SK-N-DZ (cell line): ENCODE measurements at regions not wholly inside any gene's neighbourhood (a gene's known extent, or its start where the extent isn't known, plus 50 kb on each side); places are given as distances from the start of the nearest gene placed in this dataset.
A peak's percentile ranks its signal among the peaks of the same experiment; 100 is the strongest.
"Not testable (repeated sequence)": the region's sequence is repeated elsewhere in the genome, so short reads cannot be mapped to it uniquely, and the experiment has no call there.

Source experiments
- DNase-seq: peaks from one replicate; pipeline ENCODE4 v3.0.0-alpha.2; 2015; ENCODE audit warnings: low spot score

GRCh38 chr4:83780053-83780733 lies 244.3 kb downstream of the GPAT3 start:
- DNase-seq = no peak

GRCh38 chr4:83779103-83780052 lies 243.5 kb downstream of the GPAT3 start:
- no peak for DNase-seq

GRCh38 chr4:83772685-83773084 lies 236.8 kb downstream of the GPAT3 start:
- peak; percentile 45 for DNase-seq

GRCh38 chr4:83771113-83771705 lies 235.3 kb downstream of the GPAT3 start:
- peak; percentile 18 for DNase-seq

- no peak for DNase-seq
These were observed 232.2 kb downstream of the GPAT3 start for GRCh38 chr4:83768146-83768545.

DNA sequence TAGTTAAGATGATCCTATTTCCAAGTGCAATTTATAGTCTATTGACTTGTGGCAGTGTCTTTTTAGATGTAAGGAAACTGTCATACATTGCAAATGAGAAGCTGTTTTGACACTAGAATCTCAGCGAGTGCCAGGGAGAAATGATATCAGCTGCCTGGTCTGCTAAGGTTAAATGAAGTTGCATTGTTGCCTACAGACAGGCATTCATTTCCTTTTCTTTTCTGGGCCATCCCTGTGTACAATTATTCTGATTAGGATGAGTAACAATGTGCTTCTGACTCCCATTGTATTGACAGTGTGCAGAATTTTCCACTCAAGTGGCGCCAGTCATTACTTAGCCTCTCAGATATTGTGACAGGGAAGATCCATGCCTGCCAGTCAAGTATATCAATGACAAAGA lies 231.2 kb downstream of the GPAT3 start:
- no peak for DNase-seq

DNA sequence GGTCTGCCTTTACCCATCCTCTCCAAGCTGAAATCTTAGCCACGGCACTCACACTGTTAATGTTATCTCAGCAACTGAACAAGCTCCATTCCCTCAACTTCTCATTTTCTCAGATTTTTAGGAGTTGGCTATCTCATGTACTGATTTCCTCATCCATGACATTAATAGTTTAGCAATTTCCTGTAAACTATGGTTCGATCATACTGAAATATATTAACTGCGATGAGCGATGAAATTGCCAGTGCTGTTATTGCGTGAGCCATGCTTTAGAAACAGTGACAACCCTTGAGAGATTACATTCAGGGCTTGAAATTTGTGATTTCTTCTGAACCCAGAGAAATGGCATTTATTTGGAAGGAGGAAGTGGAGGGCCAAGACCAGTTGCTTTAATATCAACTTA lies 223.7 kb downstream of the GPAT3 start:
- DNase-seq = no peak

GRCh38 chr4:83758285-83758684 lies 222.4 kb downstream of the GPAT3 start:
- DNase-seq = no peak

DNA sequence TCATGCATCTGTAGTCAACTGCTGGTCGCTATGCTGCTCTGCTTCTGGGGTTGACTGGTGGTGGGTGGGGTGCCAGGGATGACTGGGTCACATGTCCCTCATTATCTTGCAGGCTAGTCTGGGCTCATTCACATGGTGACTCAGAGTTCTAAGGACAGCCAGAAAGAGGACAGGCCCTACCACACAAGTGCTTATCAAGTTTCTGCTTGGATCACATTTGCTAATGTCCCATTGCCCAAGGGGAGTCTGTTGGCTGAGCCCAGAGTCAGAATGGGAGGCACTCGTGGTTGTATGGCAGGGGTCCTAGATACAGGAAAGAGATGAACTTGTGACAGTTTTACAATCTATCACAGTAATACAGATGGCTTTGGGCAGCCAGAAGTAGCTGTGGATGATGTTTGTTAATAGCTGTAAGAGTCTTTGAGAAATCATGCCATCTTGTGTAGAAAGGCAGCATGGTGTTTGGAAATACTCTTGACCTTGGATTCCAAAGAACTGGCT lies 221.3 kb downstream of the GPAT3 start:
- no peak for DNase-seq

- DNase-seq = no peak
These were observed 217.4 kb downstream of the GPAT3 start for GRCh38 chr4:83753260-83753659.

GRCh38 chr4:83751336-83751949 lies 215.5 kb downstream of the GPAT3 start:
- DNase-seq = no peak

DNA sequence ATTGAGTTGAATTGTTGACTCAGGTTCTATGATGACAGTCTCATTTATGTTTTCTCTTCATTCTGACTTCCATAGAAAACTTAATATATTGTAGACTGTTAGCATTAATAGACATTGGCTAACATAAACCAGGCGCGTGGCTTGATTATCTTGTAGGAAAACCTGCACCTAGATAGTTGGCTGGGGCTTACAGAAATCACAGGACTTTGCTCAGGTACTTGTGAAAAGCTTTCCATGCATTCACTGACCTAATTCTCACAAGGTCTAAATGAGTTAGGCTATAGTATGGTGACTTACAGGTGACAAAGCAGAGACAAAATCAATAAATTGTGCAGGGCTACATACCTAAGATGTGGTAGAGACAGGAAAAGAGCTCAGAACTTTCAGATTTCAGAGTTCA lies 212.8 kb downstream of the GPAT3 start:
- no peak for DNase-seq

DNA sequence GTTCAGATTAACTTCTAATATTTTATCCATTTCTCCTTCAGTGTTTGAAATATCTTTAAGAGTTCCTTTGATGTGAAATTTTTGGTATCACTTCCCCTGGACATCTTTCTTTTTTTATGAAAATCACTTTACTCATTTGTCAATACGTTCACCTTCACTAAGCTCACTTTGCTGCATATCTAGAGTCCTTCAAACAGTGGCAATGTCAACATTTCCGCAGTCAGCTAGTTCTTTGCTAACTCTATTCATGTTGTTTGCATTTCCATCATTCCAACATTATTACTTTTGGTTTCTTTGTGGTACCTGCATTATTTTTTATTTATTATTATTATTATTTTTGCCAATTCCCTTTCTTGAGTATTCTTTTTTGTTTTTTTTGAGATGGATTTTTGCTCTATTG lies 203.0 kb downstream of the GPAT3 start:
- DNase-seq = no peak

DNA sequence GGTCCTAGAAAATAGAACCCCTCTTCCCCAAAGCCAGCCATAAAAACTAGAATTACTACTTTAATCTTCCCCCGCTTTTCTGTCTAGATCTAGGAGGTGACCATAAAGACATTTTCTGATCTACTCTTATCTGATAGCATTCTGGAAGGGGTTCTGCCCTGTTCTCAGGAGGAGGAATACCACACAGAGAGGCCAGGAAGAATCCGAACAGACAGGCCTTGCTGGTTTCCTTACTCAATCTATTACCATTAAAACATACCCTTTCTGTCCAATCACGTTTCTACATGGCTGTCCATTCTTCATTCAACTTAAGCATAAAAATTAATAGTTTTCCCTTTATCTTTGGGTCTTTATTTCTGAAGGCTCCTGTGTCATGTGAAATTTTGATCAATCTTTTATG lies 198.7 kb downstream of the GPAT3 start:
- no peak for DNase-seq

DNA sequence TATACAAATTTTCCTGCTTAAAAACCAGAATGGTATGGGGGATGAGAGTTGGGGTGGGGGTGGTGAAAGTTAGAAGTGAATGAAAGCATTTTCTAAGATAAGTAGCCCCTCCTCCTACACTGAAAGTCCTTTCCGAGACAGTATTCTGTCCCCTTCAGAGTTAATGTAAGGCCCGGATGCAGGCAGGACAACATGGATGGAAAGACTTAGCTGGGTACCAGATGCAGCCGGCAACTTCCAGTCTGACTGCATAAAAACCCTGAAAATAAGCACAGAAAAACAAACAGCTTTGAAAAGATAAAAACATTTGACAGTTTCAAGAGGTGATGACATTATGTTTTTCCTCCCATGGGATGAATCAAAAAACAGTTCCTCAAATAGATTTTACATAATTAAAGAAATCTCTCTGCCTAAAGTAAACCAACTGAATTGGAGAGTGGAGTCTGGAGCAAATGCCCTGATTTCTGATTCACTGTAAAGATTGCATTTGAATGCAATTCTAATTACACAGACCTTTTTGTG lies 196.3 kb downstream of the GPAT3 start:
- no peak for DNase-seq

DNA sequence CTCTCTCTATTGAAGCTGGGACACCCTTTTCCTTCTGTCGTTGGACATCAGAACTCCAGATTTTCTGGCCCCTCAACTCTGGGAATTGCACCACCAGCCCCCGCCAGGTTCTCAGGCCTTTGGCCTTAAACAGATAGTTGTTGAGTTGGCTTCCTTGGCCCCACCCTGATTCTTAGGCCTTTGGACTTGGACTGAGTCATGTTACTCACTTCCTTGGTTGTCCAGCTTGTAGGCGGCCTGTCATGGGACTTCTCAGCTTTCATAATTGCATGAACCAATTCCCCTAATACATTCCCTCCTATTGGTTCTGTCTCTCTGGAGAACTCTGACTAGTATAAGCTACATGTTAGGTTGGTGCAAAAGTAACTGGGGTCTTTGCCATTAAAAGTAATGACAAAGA lies 195.7 kb downstream of the GPAT3 start:
- no peak for DNase-seq

DNA sequence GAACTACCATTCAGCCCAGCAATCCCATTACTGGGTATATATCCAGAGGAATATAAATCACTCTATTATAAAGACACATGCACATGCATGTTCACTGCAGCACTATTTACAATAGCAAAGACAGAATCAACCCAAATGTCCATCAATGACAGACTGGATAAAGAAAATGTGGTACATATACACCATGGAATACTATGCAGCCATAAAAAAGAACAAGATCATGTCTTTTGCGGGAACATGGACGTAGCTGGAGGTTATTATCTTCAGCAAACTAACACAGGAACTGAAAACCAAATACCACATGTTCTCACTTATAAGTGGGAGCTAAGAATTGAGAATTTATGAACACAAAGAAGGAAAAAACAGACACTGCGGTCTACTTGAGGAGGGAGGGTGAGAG lies 195.1 kb downstream of the GPAT3 start:
- not testable (repeated sequence) for DNase-seq

DNA sequence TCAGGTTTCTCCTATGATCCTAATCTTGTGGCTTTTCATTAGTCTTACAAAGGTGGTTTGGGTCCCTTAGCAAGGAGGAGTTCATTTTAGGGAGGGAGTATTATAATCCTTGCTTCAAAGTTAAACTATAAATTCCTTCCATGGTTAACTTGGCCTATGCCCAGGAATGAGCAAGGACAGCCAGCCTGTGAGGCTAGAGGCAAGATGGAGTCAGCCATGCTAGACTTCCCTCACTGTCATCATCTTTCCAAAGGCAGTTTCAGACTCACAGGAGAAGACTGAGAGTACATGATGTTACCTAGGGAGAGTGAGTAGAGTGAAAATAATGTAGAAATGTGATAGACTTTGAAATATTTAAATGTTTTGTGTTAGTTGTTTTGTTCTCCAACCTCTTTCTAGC lies 192.3 kb downstream of the GPAT3 start:
- no peak for DNase-seq

- no peak for DNase-seq
These were observed 189.6 kb downstream of the GPAT3 start for GRCh38 chr4:83725336-83726085.

DNA sequence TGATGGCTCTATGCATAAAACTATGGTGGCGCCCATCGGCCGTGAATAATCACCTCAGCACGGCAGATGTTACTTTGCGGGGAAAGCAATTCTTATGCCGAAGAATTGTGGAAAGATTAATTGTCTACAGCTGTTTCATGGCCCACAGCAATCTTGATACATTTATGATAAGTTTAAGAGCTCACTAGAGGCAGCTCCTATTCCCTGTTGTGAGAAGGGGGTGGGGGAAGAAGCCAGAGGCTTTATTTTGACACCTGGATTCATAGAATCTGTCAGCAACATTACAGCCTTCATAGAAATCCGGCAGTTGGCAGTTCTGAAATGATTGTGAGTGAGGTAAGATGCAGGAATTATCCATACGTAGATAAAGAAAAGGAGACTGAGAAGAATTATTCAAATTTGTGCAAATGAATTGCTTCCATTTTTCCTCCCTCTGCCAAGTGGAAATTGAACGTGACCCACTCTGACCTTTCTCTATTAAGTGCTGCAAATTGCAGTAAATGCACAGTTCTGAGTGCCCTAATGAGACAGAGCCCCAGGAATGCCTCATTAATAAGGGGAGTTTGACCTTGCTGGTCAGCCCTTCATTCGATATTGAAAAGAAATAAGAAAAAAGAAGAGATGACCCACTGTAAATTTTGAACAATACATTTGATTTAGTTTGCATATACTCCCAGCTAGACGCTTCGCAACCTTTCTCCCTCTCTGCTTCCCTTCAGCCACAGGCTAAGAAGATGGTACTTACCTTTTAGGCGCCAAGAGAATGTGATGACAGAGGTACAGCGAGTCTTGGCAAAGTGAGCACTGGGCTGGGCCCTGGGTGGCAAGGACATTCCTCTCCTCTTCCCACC lies 188.8 kb downstream of the GPAT3 start:
- DNase-seq = no peak
